ENCODE measurements at regions not wholly inside any gene's neighbourhood (a gene's known extent, or its start where the extent isn't known, plus 50 kb on each side); places are given as distances from the start of the nearest gene placed in this dataset.

DNA sequence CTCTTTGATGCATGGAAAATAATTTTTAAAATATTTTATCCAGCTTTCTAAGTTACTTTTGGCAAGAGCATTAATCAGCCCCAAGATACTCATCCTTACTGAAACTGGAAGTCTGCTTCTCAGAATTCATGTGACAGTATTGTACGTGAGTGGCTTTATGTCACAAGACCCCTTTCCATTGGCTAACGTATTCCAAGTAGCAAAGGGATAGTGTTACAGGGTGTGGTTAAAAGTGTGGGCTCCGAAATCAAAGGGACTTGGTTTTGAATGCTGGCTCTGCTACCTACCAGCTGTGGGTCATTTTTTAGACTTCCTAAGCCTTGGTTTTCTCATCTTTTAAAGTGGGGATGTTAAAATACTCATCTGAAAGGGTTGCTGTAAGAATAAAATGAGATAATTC, 91.7 kb downstream of the RHOU start:
- peaks cover 11% of the 10 kb centered on the region for H3K4me1 ChIP-seq
- H3K9me3 ChIP-seq: no peaks in the 10 kb centered on the region
- no peaks in the 10 kb centered on the region for H3K36me3 ChIP-seq
- no peak for DNase-seq
- no peaks in the 10 kb centered on the region for H3K27me3 ChIP-seq
- TF ChIP-seq, protein P1, sequence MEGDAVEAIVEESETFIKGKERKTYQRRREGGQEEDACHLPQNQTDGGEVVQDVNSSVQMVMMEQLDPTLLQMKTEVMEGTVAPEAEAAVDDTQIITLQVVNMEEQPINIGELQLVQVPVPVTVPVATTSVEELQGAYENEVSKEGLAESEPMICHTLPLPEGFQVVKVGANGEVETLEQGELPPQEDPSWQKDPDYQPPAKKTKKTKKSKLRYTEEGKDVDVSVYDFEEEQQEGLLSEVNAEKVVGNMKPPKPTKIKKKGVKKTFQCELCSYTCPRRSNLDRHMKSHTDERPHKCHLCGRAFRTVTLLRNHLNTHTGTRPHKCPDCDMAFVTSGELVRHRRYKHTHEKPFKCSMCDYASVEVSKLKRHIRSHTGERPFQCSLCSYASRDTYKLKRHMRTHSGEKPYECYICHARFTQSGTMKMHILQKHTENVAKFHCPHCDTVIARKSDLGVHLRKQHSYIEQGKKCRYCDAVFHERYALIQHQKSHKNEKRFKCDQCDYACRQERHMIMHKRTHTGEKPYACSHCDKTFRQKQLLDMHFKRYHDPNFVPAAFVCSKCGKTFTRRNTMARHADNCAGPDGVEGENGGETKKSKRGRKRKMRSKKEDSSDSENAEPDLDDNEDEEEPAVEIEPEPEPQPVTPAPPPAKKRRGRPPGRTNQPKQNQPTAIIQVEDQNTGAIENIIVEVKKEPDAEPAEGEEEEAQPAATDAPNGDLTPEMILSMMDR (IDR thresholded peaks at IDR 0.05; ENCODE audit: low read depth, low read length): no peak
- H3K4me3 ChIP-seq (ENCODE audit: low read depth, low read length): no peak overlapping the region

DNA sequence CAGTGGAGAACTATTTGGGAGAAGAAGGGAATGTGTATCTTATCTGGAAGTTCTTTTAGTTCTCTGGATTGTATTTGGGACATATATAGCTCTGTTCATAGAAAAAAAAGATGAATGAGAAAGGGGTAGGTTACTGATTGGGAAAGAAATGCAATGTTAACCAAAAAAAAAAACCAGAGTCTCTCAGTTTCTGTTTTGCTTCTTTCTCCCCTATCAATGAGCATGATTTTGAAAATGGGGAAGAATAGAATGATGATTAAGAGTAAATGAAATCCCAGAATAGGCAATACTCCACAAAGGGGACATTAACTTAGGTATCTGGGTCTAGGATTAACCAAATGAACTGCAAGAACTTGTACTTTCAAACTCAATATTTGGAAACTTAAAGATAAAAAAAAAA, 92.9 kb downstream of the RHOU start:
- Histone ChIP-seq H3K9me3 (no peaks in the 10 kb centered on the region), H3K27me3 (no peaks in the 10 kb centered on the region), H3K36me3 (no peaks in the 10 kb centered on the region), H3K4me3 (ENCODE audit: low read depth, low read length) (no peak overlapping the region), H3K4me1 (peaks cover 11% of the 10 kb centered on the region)
- TF ChIP-seq, protein P1 (IDR thresholded peaks at IDR 0.05; ENCODE audit: low read depth, low read length): no peak
- DNase-seq: no peak

DNA sequence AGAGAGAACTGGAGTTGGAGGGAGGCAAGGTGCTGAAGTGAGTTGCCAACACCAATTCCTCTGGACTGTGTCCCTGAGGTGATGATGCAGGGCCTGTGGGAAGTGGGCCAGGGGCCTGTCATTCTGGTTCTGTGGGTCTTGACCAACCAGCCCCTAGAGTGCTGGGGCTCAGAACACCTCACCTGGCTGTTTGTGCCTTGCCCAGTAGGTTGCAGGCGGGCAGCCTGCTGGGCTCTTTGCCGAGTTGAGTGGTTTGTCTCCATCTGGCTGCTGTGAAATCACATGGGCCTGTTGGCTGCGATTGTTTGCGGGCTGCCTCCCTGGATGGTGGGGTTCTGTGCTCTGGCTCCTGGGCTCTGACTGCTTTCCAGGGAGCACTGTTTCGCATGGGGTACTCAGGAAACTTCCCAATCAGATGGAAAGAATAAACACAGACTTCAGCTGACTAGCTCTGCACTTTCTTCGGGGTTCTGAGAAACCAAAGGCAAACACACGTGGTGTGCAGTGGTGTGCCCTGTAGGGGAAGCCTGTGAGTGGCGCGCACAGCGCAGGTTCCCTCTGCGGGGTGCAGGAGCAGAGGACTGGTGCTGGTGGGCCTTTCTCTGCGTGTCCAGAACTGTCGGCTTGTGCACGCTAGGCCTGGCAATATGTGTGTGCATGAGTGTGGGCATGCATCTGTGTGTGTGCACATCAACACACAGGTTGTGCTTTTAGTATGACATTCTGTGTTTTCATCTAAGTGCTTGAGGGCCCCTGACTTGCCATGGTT, 95.1 kb downstream of the RHOU start:
- TF ChIP-seq, protein P1 (IDR thresholded peaks at IDR 0.05; ENCODE audit: low read depth, low read length): no peak
- no peak for DNase-seq
- no peaks in the 10 kb centered on the region for H3K27me3 ChIP-seq

DNA sequence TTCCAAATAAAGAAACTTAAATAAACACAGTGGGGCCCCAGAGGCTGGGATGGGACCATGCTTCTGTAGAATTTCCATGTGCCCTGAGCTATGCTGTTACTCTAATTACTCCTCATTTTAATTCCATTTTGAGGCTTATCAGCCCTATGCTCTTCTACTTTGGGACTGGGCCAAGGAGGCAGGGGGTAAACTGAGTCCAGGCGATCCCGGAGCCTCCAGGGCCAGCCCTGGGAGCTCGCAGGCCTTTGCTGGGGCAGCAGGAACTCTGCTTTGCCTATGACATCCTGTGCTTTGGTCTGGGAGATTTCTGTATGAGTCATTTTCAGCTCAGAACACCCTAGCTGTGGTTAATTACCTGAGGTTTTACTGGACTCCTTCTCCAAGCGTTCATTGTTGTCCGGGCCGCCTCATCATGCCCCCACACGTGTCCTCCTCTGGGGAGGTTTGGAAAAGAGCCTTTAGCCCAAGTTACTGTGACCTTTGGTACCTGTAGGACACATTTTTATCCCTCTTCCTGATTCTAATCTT, 95.7 kb downstream of the RHOU start:
- no peak for DNase-seq
- no peaks in the 10 kb centered on the region for H3K27me3 ChIP-seq
- TF ChIP-seq, protein P1 (IDR thresholded peaks at IDR 0.05; ENCODE audit: low read depth, low read length): no peak
- no peak overlapping the region for H3K4me3 ChIP-seq (ENCODE audit: low read depth, low read length)
- no peaks in the 10 kb centered on the region for H3K9me3 ChIP-seq
- peaks cover 8% of the 10 kb centered on the region for H3K4me1 ChIP-seq
- H3K36me3 ChIP-seq: no peaks in the 10 kb centered on the region; the same call in 1 of the 2 replicates

More for the DNA sequence above, 95.1 kb downstream of the RHOU start:
- Histone ChIP-seq H3K4me3 (ENCODE audit: low read depth, low read length) (no peak overlapping the region), H3K36me3 (no peaks in the 10 kb centered on the region), H3K4me1 (peaks cover 8% of the 10 kb centered on the region), H3K9me3 (no peaks in the 10 kb centered on the region)

DNA sequence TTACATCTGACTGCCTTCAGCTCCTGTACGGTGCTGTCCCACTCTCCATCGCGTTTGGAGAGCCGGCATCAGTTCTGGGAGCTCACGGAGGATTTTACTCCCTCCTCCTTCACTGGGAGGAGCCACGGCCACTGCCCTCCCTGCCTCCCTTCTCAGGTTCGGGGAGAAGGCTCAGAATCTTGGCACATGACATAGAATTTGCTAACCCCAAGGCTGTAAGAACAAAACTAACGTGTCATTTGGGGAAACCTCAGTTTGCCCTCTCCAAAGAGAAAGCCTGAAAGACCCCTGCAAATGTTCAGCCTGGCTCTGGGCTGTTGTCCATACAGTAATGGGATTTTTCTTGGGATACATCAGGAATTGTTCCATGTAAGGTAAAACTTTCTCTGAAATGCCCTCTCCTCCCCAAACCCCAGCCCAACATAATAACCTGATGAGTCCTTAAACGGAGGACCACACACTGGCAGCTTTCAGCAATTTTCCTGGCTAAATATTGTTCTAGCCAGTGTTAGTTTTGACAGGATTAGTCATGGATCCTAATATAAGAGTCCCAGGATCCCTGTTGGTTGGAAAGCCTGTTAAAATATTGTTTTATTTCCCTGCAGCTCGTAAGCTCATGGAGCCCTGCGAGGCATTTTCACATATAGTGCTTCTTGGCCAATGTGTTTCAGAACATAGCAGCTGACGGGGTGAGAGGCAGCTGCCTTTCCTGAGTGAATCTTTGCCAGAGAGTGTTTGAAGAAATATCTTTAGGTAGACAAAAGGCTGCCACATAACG, 98.8 kb downstream of the RHOU start:
- Histone ChIP-seq H3K36me3 (no peaks in the 10 kb centered on the region; the same call in 1 of the 2 replicates), H3K4me3 (ENCODE audit: low read depth, low read length) (no peak overlapping the region), H3K27me3 (no peaks in the 10 kb centered on the region), H3K9me3 (no peaks in the 10 kb centered on the region), H3K4me1 (peaks cover 15% of the 10 kb centered on the region)
- TF ChIP-seq, protein P1 (IDR thresholded peaks at IDR 0.05; ENCODE audit: low read depth, low read length): no peak
- no peak for DNase-seq

Measured in BE2C (cell line).